Neutrophil (primary cell): ENCODE measurements at regions not wholly inside any gene's neighbourhood (a gene's known extent, or its start where the extent isn't known, plus 50 kb on each side); places are given as distances from the start of the nearest gene placed in this dataset.

Experiments used
- H3K27ac ChIP-seq: fragments of 200-600 bp; sonication (generic); 2 replicates; pipeline ENCODE4 v1.5.1; 2016; ENCODE audit warnings: mild to moderate bottlenecking, moderate library complexity
- H3K27me3 ChIP-seq: fragments of 200-600 bp; sonication (generic); 2 replicates; pipeline ENCODE4 v1.6.0; 2016; ENCODE audit warnings: mild to moderate bottlenecking
- H3K36me3 ChIP-seq: fragments of 200-600 bp; sonication (generic); 2 replicates; pipeline ENCODE4 v1.5.1; 2017
- H3K4me1 ChIP-seq, 2 experiments: fragments of 200-600 bp in 1 of 2; sonication (generic) in 1 of 2; 1 replicate in 1 of 2; 2 replicates in 1 of 2; pipeline versions ENCODE4 v1.5.1 to v1.6.1; 2013 to 2016; ENCODE audit warnings: low read depth in 1 of 2, low read length in 1 of 2, mild to moderate bottlenecking in 1 of 2, moderate library complexity in 1 of 2; ENCODE audit not compliant: control insufficient read depth in 1 of 2, insufficient read depth in 1 of 2
- H3K4me3 ChIP-seq, 2 experiments: fragments of 200-600 bp in 1 of 2; sonication (generic) in 1 of 2; 1 replicate in 1 of 2; 2 replicates in 1 of 2; pipeline ENCODE4 v1.5.1; 2013 to 2016; ENCODE audit warnings: low read depth in 1 of 2, low read length in 1 of 2, mild to moderate bottlenecking in 1 of 2, moderate library complexity in 1 of 2
- H3K9me3 ChIP-seq: fragments of 200-600 bp; sonication (generic); 2 replicates; pipeline ENCODE4 v1.5.1; 2016
- CTCF ChIP-seq: fragments of 200-600 bp; sonication (generic); IDR thresholded peaks from 2 replicates; pipeline ENCODE4 v1.5.1; 2016; ENCODE audit warnings: antibody characterized with exemption

- no peaks in the 10 kb centered on the region for H3K4me1 ChIP-seq
- no peaks in the 10 kb centered on the region for H3K27me3 ChIP-seq
- no peaks in the 10 kb centered on the region for H3K36me3 ChIP-seq
- no peak overlapping the region for H3K4me3 ChIP-seq
- H3K27ac ChIP-seq = no peak overlapping the region
- no peak for TF ChIP-seq CTCF
- no peaks in the 10 kb centered on the region for H3K9me3 ChIP-seq
Observed at GRCh38 chr6:143562143-143562542, 50.6 kb upstream of the FUCA2 start.
